ENCODE measurements at regions not wholly inside any gene's neighbourhood (a gene's known extent, or its start where the extent isn't known, plus 50 kb on each side); places are given as distances from the start of the nearest gene placed in this dataset.
"Not testable (repeated sequence)": the region's sequence is repeated elsewhere in the genome, so short reads cannot be mapped to it uniquely, and the experiment has no call there.

DNA sequence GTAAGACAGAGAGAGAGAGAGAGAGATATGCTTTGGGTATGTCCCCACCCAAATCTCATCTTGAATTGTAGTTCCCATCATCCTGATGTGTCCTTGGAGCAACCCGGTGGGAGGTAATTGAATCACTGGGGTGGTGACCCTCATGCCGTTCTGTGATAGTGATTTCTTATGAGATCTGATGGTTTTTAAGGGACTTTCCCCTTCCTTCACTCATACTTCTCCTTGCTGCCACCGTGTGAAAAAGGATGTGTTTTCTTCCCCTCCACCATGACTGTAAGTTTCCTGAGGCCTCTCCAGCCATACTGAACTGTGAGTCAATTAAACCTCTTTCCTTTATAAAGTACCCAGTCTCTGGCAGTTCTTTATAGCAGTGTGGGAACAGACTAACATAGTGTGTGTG, 60.3 kb downstream of the EOMES start:
- DNase-seq: no peak

GRCh38 chr3:27659279-27660021, 62.7 kb downstream of the EOMES start:
- DNase-seq: peak; percentile 26

GRCh38 chr3:27658741-27659140, 63.4 kb downstream of the EOMES start:
- no peak for DNase-seq

GRCh38 chr3:27657871-27658270, 64.3 kb downstream of the EOMES start:
- DNase-seq: no peak

- no peak for DNase-seq
Observed at GRCh38 chr3:27657404-27657803, 64.7 kb downstream of the EOMES start.

DNA sequence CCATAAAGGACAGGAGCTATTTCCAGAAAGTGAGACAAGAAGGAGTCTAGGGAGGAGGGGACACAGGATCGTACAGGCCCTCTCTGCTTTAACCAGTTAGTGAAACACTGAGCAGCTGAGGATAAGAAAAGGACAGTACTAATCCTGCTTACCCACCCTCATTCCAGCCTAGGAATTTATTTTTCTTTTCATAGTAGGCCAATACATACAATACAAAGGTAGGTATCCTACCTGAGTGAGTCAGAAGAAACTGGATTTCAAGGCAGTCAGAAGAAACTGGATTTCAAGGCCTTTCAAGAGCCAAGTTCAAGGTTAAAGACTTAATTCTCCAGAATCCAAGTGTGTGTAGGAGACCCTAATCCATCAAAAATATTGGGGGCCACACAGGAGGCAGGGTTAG, 65.3 kb downstream of the EOMES start:
- no peak for DNase-seq

GRCh38 chr3:27655547-27655946, 66.6 kb downstream of the EOMES start:
- no peak for DNase-seq

GRCh38 chr3:27653803-27654558, 68.1 kb downstream of the EOMES start:
- DNase-seq: no peak

- DNase-seq: no peak
Observed at GRCh38 chr3:27649277-27649676, 72.8 kb downstream of the EOMES start.

GRCh38 chr3:27646896-27647295, 75.2 kb downstream of the EOMES start:
- DNase-seq: no peak

DNA sequence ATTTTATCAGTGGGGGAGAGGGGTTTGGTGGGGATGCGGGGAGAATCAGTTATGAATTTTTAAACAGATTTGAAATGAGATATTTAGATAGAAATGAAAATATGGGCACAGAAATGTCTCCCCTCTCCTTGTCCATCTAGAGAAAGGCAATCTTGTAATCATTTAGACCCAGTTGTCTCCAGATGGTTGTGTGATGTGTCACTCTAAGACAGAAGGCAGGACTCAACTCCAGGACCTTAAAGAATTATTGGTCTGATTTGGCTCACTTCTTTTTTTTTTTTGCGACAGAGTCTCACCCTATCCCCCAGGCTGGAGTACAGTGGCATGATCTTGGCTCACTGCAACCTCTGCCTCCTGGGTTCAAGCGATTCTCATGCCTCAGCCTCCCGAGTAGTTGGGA, 77.2 kb downstream of the EOMES start:
- no peak for DNase-seq

DNA sequence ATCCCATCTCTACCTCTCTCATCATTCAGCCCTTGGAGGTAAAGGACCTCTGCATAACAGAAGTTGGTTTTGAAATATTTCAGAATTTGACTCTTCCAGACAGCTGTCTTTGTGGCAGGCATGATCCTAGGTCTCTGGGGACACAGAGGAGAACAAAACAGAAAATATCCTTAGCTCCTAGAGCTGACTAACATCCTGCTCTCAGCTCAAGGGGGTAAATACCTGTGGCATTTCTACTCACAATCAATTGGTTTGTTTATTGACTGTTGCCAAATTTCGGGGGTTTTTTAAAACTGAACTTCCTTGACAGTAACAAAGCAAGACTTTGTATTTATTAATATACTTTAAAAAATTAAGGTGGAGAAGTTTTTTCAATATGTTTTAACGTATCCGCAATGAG, 78.8 kb downstream of the EOMES start:
- DNase-seq: no peak

- DNase-seq: no peak
Observed at GRCh38 chr3:27642796-27643195, 79.3 kb downstream of the EOMES start.

- no peak for DNase-seq
Observed at GRCh38 chr3:27641888-27642601, 80.1 kb downstream of the EOMES start.

GRCh38 chr3:27641271-27641800, 80.8 kb downstream of the EOMES start:
- no peak for DNase-seq

- DNase-seq: no peak
Observed at GRCh38 chr3:27639271-27639670, 82.9 kb downstream of the EOMES start.

DNA sequence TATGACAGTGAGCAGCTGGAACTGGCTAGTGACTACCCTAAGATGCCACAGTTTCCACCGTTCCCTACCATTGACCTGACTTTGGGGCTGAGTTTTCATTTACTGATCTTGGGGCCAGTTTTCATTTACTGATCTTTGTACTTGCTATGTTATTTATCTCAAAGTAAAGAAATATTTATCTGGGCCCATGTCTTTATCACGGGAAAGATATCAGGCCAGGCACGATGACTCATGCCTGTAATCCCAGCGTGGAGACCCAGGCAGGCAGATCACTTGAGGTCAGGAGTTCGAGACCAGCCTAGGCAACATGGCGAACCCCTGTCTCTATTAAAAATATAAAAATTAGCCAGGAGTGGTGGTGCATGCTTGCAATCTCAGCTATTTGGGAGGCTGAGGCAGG, 83.5 kb downstream of the EOMES start:
- no peak for DNase-seq

DNA sequence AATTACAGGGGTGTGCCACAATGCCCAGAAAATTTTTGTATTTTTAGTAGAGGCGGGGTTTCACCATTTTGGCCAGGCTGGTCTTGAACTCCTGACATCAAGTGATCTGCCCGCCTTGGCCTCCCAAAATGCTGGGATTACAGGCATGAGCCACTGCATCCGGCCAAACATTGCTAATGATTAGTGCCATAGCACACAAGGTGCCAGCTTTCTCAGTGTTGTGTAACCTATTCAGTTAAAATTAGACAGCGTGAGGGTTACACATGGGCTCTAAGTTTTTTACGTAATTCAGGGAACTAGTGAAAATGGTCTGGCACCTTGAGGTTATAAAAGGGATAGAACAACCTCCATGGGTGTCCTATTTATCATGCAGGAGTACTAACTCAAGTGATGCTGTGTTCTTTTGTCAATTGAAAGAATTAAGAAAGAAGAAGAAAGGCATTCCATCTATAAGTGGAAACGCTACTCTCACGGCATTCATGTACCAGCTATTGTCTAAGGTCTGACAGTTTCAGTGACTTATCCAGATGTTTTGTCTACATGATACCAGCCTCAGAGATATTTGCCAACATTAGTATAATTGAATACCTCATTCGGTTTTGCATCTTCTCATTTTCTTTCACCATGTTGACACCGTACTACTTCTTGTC, 84.7 kb downstream of the EOMES start:
- no peak for DNase-seq

- not testable (repeated sequence) for DNase-seq
Observed at GRCh38 chr3:27635006-27635405, 87.1 kb downstream of the EOMES start.

- DNase-seq: no peak
Observed at GRCh38 chr3:27633224-27633545, 88.9 kb downstream of the EOMES start.

DNA sequence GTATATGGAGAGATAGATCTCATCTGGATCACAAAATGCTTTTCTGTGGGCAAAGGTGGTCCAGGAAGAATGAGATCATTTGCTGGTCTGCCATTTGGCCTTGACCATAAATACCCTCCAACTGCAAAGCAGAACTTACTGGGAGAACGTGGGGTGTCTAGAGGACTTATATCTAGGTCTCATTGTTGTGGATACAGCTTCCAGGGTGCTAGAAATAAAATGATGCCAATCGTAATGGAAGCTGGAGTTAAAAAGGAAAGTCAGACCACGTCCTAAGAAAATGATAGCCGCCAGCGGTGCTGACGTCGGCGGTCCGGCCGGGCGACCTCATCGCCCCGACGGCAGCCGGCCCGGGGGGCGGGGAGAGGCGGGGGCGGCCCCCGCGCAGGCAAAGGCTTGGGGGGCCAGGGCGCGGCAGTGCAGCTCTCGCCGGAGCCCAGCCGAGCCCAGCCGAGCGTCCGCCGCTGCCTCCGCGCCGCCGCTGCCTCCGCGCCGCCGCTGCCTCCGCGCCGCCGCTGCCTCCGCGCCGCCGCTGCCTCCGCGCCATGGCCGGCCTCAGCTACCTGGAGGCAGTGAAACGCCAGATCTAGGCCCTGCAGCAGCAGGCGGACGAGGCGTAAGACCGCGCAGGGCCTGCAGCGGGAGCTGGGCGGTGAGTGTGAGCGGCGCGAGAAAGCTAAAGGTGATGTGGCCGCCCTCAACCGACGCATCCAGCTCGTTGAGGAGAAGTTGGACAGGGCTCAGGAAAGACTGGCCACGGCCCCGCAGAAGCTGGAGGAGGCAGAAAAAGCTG, 89.5 kb downstream of the EOMES start:
- DNase-seq: peak; percentile 26

- DNase-seq: no peak
Observed at GRCh38 chr3:27630885-27631284, 91.2 kb downstream of the EOMES start.
